Kidney epithelial cell (primary cell): ENCODE measurements at regions not wholly inside any gene's neighbourhood (a gene's known extent, or its start where the extent isn't known, plus 50 kb on each side); places are given as distances from the start of the nearest gene placed in this dataset.
"Not testable (repeated sequence)": the region's sequence is repeated elsewhere in the genome, so short reads cannot be mapped to it uniquely, and the experiment has no call there.

Source experiments
- DNase-seq: peaks from one replicate; pipeline ENCODE4 v3.0.0-alpha.2; 2010; ENCODE audit warnings: low read depth
- H3K27me3 ChIP-seq: 2 replicates; pipeline ENCODE4 v1.6.0; 2011; ENCODE audit warnings: low read length; ENCODE audit not compliant: control insufficient read depth, insufficient read depth
- H3K36me3 ChIP-seq: 2 replicates; pipeline ENCODE4 v1.5.1; 2011; ENCODE audit warnings: low read length; ENCODE audit not compliant: control insufficient read depth, insufficient read depth
- H3K4me3 ChIP-seq: 2 replicates; pipeline ENCODE4 v1.5.1; 2011; ENCODE audit warnings: low read depth, mild to moderate bottlenecking, control low read depth, low read length
- TF ChIP-seq, protein P1 (sequence below): IDR thresholded peaks from 2 replicates; pipeline ENCODE4 v1.5.1; 2011; ENCODE audit warnings: mild to moderate bottlenecking, moderate library complexity, low read length, control low read depth, inconsistent platforms; ENCODE audit not compliant: insufficient read depth, poor library complexity, severe bottlenecking

DNA sequence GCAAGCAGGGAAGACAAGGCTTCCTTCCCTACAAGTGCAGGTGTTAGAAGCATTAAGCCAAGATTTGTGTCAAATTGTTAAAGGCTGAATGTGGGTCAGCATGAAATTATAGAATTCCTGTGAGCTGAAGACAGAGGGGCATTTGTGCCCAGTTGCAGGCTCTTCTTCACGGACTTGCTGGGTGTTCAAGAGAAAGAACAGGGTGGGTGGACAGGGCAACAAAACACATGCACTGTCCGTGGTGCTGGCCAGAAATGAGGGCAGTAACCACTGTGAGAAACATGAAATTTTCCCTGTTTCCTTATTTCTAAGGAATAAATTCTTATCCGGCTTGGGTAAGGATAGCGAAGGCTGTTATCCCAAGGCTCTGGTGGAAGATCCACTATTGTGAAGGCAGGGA lies 579.5 kb upstream of the HTR1E start:
- Histone ChIP-seq H3K4me3 (no peak overlapping the region), H3K36me3 (no peaks in the 10 kb centered on the region), H3K27me3 (no peaks in the 10 kb centered on the region)
- DNase-seq = no peak
- TF ChIP-seq, protein P1, sequence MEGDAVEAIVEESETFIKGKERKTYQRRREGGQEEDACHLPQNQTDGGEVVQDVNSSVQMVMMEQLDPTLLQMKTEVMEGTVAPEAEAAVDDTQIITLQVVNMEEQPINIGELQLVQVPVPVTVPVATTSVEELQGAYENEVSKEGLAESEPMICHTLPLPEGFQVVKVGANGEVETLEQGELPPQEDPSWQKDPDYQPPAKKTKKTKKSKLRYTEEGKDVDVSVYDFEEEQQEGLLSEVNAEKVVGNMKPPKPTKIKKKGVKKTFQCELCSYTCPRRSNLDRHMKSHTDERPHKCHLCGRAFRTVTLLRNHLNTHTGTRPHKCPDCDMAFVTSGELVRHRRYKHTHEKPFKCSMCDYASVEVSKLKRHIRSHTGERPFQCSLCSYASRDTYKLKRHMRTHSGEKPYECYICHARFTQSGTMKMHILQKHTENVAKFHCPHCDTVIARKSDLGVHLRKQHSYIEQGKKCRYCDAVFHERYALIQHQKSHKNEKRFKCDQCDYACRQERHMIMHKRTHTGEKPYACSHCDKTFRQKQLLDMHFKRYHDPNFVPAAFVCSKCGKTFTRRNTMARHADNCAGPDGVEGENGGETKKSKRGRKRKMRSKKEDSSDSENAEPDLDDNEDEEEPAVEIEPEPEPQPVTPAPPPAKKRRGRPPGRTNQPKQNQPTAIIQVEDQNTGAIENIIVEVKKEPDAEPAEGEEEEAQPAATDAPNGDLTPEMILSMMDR = no peak

DNA sequence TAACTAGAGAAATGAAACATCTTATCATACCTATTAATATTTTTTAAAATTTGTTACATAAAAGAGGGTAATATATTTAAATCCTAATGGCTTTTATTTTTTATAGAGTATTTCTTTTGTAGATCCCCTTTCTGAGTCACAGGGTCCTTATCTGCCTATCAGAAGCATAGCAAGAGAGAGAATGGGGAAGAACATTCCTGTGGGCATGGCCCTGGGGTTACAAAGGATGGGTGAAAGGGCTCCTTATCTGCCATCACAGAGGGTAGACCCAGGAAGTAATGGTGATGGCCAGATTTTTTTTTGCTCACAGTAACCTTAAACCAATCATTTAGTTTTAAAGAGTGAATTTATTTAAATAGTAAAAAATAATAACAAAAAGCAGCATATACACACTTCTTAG lies 582.1 kb upstream of the HTR1E start:
- Histone ChIP-seq H3K27me3 (no peaks in the 10 kb centered on the region), H3K36me3 (no peaks in the 10 kb centered on the region), H3K4me3 (no peak overlapping the region)
- no peak for DNase-seq
- TF ChIP-seq, protein P1 = no peak

DNA sequence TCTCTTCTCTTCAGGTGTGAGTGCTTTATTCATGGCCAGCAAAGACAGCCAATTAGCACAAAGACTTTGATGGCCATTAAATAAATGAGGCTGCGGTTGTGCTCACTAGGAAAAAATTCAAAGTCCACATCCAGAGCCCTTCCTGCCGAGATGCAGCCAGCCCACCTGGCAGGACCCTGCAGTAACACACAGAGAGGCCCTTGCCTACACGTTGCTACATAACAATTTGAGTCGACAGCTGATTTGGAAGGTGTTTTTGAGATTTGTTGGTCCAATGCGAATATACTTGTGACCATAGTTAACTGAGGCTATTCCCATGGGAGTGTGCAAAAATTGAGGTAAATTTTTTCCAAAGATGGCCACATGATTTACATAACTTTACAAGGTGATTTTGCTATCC lies 605.4 kb upstream of the HTR1E start:
- DNase-seq = no peak
- H3K27me3 ChIP-seq = no peaks in the 10 kb centered on the region
- H3K36me3 ChIP-seq = no peaks in the 10 kb centered on the region
- TF ChIP-seq, protein P1 = no peak
- no peak overlapping the region for H3K4me3 ChIP-seq

DNA sequence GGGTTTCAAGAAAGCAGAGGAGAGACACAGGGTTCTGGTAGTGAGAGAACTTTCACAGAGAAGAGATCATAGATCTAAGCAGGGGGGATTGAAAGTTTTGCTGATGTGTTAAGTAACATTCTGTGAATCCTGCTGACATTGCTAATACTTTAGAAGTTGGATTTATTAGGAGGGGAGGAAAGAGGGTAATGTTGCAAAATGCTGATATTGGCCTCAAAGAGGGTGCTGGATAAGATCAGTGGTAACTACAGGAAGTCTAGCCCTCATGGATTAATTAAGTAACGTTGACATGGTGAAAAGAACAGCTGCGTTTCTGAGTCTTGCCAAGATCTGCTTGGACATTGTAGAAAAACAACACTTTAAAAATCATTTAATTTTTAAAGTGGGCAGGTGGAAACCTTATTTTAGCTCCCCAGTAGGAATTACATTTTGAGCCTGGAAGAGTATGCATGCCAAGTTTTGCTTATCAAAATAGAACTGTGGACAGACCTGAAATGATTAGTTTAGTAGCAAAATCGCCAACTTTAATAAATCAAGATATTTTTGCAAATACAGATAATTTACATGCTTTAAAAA lies 606.0 kb upstream of the HTR1E start:
- Histone ChIP-seq H3K27me3 (no peaks in the 10 kb centered on the region), H3K4me3 (no peak overlapping the region), H3K36me3 (no peaks in the 10 kb centered on the region)
- TF ChIP-seq, protein P1 = no peak
- DNase-seq = no peak

DNA sequence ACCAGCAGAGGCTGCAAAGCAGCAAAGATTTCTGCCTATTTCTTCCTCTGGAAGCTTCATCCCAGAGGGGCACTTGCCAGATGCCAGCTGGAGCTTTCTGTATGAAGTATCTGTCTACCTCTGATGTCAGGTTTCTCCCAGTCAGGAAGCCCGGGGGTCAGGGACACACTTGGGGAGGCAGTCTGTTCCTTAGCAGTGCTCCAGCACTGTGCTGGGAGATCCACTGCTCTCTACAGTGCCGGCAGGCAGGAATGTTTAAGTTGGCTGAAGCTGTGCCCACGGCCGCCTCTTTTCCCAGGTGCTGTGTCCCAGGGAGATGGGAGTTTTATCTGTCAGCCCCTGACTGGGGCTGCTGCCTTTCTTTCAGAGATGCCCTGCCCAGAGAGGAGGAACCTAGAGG lies 631.1 kb upstream of the HTR1E start:
- TF ChIP-seq, protein P1 = no peak
- Histone ChIP-seq H3K36me3 (no peaks in the 10 kb centered on the region), H3K27me3 (no peaks in the 10 kb centered on the region), H3K4me3 (no peak overlapping the region)
- DNase-seq = no peak

DNA sequence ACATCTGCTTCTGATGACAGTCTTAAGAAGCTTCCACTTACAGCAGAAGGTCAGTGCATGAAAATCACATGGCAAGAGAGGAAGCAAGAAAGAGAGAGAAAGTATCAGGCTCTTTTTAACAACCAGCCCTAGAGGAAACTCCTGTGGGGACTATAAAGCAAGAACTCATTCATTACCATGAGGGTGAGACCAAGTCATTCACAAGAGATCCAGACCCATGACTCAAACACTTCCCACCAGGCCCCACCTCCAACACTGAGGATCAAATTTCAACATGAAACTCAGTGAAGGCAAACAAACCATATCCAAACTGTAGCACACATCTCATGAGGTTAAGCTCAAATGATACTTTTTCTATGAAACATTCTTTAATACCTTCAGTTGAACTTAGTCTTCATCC lies 643.2 kb upstream of the SYNCRIP start:
- TF ChIP-seq, protein P1 = no peak
- H3K4me3 ChIP-seq = no peak overlapping the region
- no peak for DNase-seq
- no peaks in the 10 kb centered on the region for H3K36me3 ChIP-seq
- no peaks in the 10 kb centered on the region for H3K27me3 ChIP-seq

DNA sequence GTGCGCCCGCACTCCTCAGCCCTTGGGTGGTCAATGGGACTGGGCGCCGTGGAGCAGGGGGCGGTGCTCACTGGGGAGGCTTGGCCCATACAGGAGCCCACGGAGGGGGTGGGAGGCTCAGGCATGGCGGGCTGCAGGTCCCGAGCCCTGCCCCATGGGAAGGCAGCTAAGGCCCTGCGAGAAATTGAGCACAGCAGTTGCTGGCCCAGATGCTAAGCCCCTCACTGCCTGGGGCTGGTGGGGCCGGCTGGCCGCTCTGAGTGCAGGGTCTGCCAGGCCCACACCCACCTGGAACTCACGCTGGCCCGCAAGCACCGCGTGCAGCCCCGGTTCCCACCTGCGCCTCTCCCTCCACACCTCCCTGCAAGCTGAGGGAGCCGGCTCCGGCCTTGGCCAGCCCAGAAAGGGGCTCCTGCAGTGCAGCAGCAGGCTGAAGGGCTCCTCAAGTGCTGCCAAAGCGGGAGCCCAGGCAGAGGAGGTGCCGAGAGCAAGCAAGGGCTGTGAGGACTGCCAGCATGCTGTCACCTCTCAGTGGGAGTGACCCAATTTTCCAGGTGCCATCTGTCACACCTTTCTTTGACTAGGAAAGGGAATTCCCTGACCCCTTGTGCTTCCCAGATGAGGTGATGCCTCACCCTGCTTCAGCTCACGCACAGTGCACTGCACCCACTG lies 642.3 kb upstream of the SYNCRIP start:
- not testable (repeated sequence) for H3K4me3 ChIP-seq, DNase-seq, H3K27me3 ChIP-seq, H3K36me3 ChIP-seq

DNA sequence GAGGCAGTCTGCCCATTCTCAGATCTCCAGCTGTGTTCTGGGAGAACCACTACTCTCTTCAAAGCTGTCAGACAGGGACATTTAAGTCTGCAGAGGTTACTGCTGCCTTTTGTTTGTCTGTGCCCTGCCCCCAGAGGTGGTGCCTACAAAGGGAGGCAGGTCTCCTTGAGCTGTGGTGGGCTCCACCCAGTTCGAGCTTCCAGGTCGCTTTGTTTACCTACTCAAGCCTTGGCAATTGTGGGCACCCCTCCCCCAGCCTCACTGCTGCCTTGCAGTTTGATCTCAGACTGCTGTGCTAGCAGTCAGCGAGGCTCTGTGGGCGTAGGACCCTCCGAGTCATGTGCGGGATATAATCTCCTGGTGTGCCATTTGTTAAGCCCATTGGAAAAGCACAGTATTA lies 640.9 kb upstream of the SYNCRIP start:
- not testable (repeated sequence) for H3K4me3 ChIP-seq, H3K36me3 ChIP-seq, DNase-seq, H3K27me3 ChIP-seq
